Smooth muscle cell of the brain vasculature (primary cell): ENCODE measurements at regions not wholly inside any gene's neighbourhood (a gene's known extent, or its start where the extent isn't known, plus 50 kb on each side); places are given as distances from the start of the nearest gene placed in this dataset.

Source experiments
- DNase-seq: peaks from one replicate; pipeline ENCODE4 v3.0.0-alpha.2; 2012; ENCODE audit warnings: low read depth, low spot score

DNA sequence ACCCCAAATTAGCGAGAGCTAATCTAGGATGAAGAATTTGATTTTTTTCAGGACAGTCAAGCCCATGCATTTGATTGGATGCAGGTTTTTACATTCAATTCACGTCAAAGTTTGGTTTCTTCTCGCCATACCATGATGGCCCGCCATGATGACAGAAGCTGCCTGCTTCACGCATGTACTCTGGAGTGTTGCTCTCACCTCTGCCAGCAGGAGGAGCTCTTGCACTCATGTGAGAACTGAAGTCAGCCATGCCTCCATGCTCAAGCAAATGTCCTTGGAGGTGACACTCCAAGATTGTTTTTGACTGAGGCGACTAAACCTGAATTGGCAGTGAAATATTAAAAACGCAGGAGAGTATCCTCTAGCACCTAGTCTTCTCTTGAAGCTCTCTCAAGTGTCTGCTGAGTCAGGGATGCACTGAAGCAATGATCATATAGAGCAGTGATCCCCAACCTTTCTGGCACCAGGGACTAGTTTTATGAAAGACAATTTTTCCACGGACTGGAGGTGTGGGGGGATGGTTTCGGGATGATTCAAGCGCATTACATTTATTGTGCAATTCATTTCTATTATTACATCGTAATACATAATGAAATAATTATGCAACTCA is 120.9 kb downstream of the SAMMSON start:
- DNase-seq: peak; percentile 20

DNA sequence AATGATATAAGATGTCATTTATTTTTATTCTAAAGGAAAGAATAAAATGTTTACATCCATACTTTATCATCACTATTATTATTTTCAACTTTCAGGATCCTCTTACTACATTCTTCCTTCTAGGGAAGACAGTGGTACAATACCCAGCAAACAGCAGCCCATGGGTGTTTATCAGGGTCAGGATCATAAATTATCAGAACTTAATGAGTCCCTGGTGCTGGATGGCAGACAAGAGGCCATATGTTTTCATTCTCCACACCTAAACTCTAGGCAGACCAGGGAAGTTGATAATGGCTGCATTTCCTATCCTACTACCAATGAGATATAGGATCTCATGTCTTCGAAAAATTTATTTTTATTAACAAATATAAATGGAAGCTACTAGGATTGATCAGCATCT is 127.7 kb downstream of the SAMMSON start:
- DNase-seq: no peak

DNA sequence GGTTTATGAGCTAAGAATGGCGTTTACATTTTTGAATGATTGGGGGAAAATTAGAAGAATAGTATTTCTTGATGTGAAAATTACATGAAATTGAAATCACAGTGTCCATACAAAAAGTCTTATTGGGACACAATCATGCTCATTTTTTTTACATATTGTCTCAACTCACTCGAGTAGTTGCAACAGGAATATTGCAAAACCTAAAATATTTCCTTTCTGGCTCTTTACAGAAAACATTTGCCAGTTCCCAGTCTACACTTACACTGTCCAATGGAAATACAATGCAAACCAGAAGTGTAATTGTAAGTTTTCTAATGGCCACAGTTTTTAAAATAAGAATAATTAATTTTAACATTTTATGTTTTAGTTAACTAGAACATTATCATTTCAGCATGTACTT is 137.8 kb downstream of the SAMMSON start:
- no peak for DNase-seq

DNA sequence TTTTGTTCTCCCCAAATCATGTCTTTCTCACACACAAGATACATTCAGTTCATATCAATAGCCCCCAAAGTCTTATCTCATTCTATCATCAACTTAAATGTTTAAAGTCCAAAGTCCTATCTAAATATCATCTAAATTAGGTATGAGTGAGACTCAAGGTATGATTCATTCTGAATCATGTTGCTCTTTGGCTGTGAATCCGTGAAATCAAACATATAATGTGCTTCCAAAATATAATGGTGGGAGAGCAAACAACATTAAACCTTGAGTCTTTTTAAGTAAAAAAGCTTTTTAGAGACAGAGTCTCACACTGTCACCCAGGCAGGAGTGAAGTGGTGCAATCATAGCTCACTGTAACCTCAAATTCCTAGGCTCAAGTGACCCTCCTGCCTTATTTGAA is 139.1 kb downstream of the SAMMSON start:
- DNase-seq: no peak
